GM12865 (cell line): ENCODE measurements at regions not wholly inside any gene's neighbourhood (a gene's known extent, or its start where the extent isn't known, plus 50 kb on each side); places are given as distances from the start of the nearest gene placed in this dataset.

Experiments used
- DNase-seq: peaks from one replicate; pipeline ENCODE4 v3.0.0; 2010; ENCODE audit warnings: low read depth
- H3K4me3 ChIP-seq: 2 replicates; pipeline ENCODE4 v1.5.1; 2011; ENCODE audit warnings: mild to moderate bottlenecking, low read depth, low read length, control low read depth
- CTCF ChIP-seq: IDR thresholded peaks from 2 replicates; pipeline ENCODE4 v1.5.1; 2011; ENCODE audit warnings: low read length, control low read depth, low read depth, inconsistent platforms; ENCODE audit not compliant: insufficient read depth; ENCODE audit errors: missing control alignments

GRCh38 chr5:113719549-113719948 lies 206.1 kb downstream of the YTHDC2 start:
- H3K4me3 ChIP-seq, result no peak overlapping the region
- DNase-seq, result no peak
- no peak for TF ChIP-seq CTCF

GRCh38 chr5:113721171-113721570 lies 207.7 kb downstream of the YTHDC2 start:
- no peak overlapping the region for H3K4me3 ChIP-seq
- no peak for DNase-seq
- TF ChIP-seq CTCF, result no peak

GRCh38 chr5:113723021-113723420 lies 209.5 kb downstream of the YTHDC2 start:
- H3K4me3 ChIP-seq, result no peak overlapping the region
- no peak for DNase-seq
- no peak for TF ChIP-seq CTCF

GRCh38 chr5:113735751-113736150 lies 222.3 kb downstream of the YTHDC2 start:
- DNase-seq, result no peak
- H3K4me3 ChIP-seq, result no peak overlapping the region
- TF ChIP-seq CTCF, result no peak

GRCh38 chr5:113742176-113742575 lies 228.7 kb downstream of the YTHDC2 start:
- H3K4me3 ChIP-seq, result no peak overlapping the region
- DNase-seq, result no peak
- no peak for TF ChIP-seq CTCF

- no peak overlapping the region for H3K4me3 ChIP-seq
- TF ChIP-seq CTCF, result no peak
- DNase-seq, result no peak
These were observed 229.1 kb downstream of the YTHDC2 start for GRCh38 chr5:113742639-113743038.

DNA sequence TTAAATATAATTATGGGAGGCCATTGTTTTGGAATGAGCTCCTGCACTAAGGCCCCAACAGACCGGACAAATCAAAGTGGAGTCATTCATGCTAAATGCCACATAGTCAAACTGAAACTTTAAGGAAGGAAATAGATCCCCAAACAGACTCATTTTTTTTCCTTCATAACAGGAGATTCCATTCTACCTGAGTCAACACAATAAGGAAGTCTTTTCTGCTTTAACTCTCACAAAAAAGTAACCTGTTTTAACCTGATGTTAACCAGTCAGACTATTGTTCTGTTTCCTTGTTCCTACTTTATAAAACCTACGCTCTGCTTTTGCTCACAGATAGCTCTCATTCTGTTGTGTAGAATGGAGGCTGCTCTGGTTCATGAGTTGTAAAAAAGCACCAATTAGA lies 234.9 kb downstream of the YTHDC2 start:
- TF ChIP-seq CTCF, result no peak
- DNase-seq, result no peak
- no peak overlapping the region for H3K4me3 ChIP-seq
